Panc1 (cell line): ENCODE measurements at regions not wholly inside any gene's neighbourhood (a gene's known extent, or its start where the extent isn't known, plus 50 kb on each side); places are given as distances from the start of the nearest gene placed in this dataset.

Experiments used
- ATAC-seq: fragments of 200-7000 bp; cut with Tn5 transposase; 2 replicates; pipeline ENCODE4 v1.9.1; 2020; ENCODE audit warnings: mild to moderate bottlenecking, moderate library complexity
- BruUV-seq: library from RNA; stranded (reverse); fragments of 400-500 nt; replicated peaks from 2 replicates; lab custom pipeline; 2021; lab: Mats Ljungman, UMichigan
- CTCF ChIA-PET: fragments of 300-600 bp; sonication (Branson Sonifier 250); formaldehyde crosslinking; loops from one replicate; lab custom pipeline; 2022; ENCODE audit warnings: antibody characterized with exemption; lab: Charles Lee
- POLR2A ChIA-PET: fragments of 300-600 bp; sonication (Branson Sonifier 250); formaldehyde crosslinking; loops from one replicate; lab custom pipeline; 2022; ENCODE audit warnings: antibody characterized with exemption; lab: Charles Lee
- DNase-seq: peaks from one replicate; pipeline ENCODE4 v3.0.0-alpha.2; 2010; ENCODE audit warnings: low read depth, low spot score
- H3K27ac ChIP-seq: 2 replicates; pipeline ENCODE4 v1.5.1; 2011; ENCODE audit warnings: mild to moderate bottlenecking, low read length, inconsistent platforms
- H3K27me3 ChIP-seq: fragments of 200-500 bp; sonication (Bioruptor generic); 2 replicates; pipeline ENCODE4 v1.6.0; 2014; ENCODE audit warnings: low read length, inconsistent platforms; ENCODE audit not compliant: control insufficient read depth, insufficient read depth
- H3K36me3 ChIP-seq: fragments of 200-500 bp; sonication (Bioruptor generic); 2 replicates; pipeline ENCODE4 v1.5.1; 2014; ENCODE audit warnings: inconsistent platforms, mild to moderate bottlenecking, low read length, moderate library complexity; ENCODE audit not compliant: control insufficient read depth, insufficient read depth
- H3K4me1 ChIP-seq: 2 replicates; pipeline ENCODE4 v1.5.1; 2011; ENCODE audit warnings: inconsistent platforms, mild to moderate bottlenecking, low read length, moderate library complexity; ENCODE audit not compliant: control insufficient read depth, insufficient read depth
- H3K4me3 ChIP-seq, 2 experiments: 2 replicates each; pipeline ENCODE4 v1.5.1; 2011 to 2012; ENCODE audit warnings: low read depth in 2 of 2, low read length in 2 of 2, mild to moderate bottlenecking in 2 of 2, inconsistent platforms in 1 of 2, moderate library complexity in 1 of 2
- H3K9me3 ChIP-seq: fragments of 200-500 bp; sonication (Bioruptor generic); 2 replicates; pipeline ENCODE4 v1.5.1; 2014; ENCODE audit warnings: low read depth, mild to moderate bottlenecking, inconsistent platforms, low read length, moderate library complexity; ENCODE audit not compliant: control insufficient read depth, insufficient read depth
- CTCF ChIP-seq: fragments of 450-650 bp; IDR thresholded peaks from 2 replicates; pipeline ENCODE4 v1.5.1; 2017; ENCODE audit warnings: mild to moderate bottlenecking
- POLR2AphosphoS5 ChIP-seq: IDR thresholded peaks from 2 replicates; pipeline ENCODE4 v1.6.1; 2012; ENCODE audit warnings: mild to moderate bottlenecking, low read depth, low read length, moderate library complexity
- REST ChIP-seq, 2 experiments: IDR thresholded peaks; 2 replicates each; pipeline ENCODE4 v1.6.1; 2011 to 2012; ENCODE audit warnings: low read depth in 2 of 2, control low read depth in 1 of 2, low read length in 1 of 2, mild to moderate bottlenecking in 1 of 2, moderate library complexity in 1 of 2; ENCODE audit not compliant: insufficient read depth in 1 of 2
- SIN3A ChIP-seq: IDR thresholded peaks from 2 replicates; pipeline ENCODE4 v1.6.1; 2012; ENCODE audit warnings: low read depth, mild to moderate bottlenecking, low read length, moderate library complexity, borderline replicate concordance; ENCODE audit not compliant: insufficient read depth
- TCF7L2 ChIP-seq: IDR thresholded peaks from 2 replicates; pipeline ENCODE4 v1.6.1; 2011; ENCODE audit warnings: mild to moderate bottlenecking, low read depth, low read length, inconsistent platforms
- in situ Hi-C: cut with HindIII; loops from 2 replicates; pipeline ENCODE4 v1.10.0; 2016; ENCODE audit warnings: low sequenced_read_pairs, low pct_unique_long_range_greater_than_20kb
- intact Hi-C: fragments of 100-400 bp; cut with micrococcal nuclease; formaldehyde crosslinking; loops from one replicate; pipeline ENCODE4 v1.10.0; 2022; ENCODE audit not compliant: unreplicated experiment

GRCh38 chr2:133817680-133818566, 249.7 kb upstream of the NCKAP5 start:
- TF ChIP-seq POLR2AphosphoS5: no peak
- peak; percentile 58 for TF ChIP-seq TCF7L2
- ChIA-PET CTCF (no interaction called here), POLR2A (no interaction called here)
- H3K27ac ChIP-seq: no peak overlapping the region
- intact Hi-C loops: no loop called here
- no peaks in the 10 kb centered on the region for H3K27me3 ChIP-seq
- no peaks in the 10 kb centered on the region for H3K9me3 ChIP-seq
- H3K4me1 ChIP-seq: no peaks in the 10 kb centered on the region
- ATAC-seq (peak; percentile 82), DNase-seq (peak; percentile 58)
- BruUV-seq: no TSS peak
- no peak overlapping the region for H3K4me3 ChIP-seq
- H3K36me3 ChIP-seq: no peaks in the 10 kb centered on the region
- in situ Hi-C loops: no loop called here

GRCh38 chr2:133818661-133819060, 250.4 kb upstream of the NCKAP5 start:
- Histone ChIP-seq H3K9me3 (no peaks in the 10 kb centered on the region), H3K27ac (no peak overlapping the region), H3K36me3 (no peaks in the 10 kb centered on the region), H3K27me3 (no peaks in the 10 kb centered on the region), H3K4me1 (no peaks in the 10 kb centered on the region), H3K4me3 (no peak overlapping the region)
- BruUV-seq: no TSS peak
- ChIA-PET CTCF (no interaction called here), POLR2A (no interaction called here)
- ATAC-seq (no peak), DNase-seq (no peak)
- in situ Hi-C loops (no loop called here), intact Hi-C loops (no loop called here)
- TF ChIP-seq TCF7L2 (no peak), REST (IDR thresholded peaks at IDR 0.05; ENCODE audit: insufficient read depth in 1 of 2, low read depth in 2 of 2, low read length in 1 of 2) (no peak), SIN3A (no peak), POLR2AphosphoS5 (no peak), CTCF (no peak)

GRCh38 chr2:133819906-133820305, 251.6 kb upstream of the NCKAP5 start:
- no peak overlapping the region for H3K27ac ChIP-seq
- intact Hi-C loops: no loop called here
- H3K27me3 ChIP-seq: no peaks in the 10 kb centered on the region
- TF ChIP-seq SIN3A (no peak), POLR2AphosphoS5 (no peak), CTCF (no peak), REST (IDR thresholded peaks at IDR 0.05; ENCODE audit: insufficient read depth in 1 of 2, low read depth in 2 of 2, low read length in 1 of 2) (no peak), TCF7L2 (no peak)
- ATAC-seq (no peak), DNase-seq (no peak)
- BruUV-seq: no TSS peak
- POLR2A ChIA-PET: no interaction called here
- H3K36me3 ChIP-seq: no peaks in the 10 kb centered on the region
- H3K4me3 ChIP-seq: no peak overlapping the region
- in situ Hi-C loops: no loop called here
- peaks cover 3% of the 10 kb centered on the region; the same call in 1 of the 2 replicates for H3K9me3 ChIP-seq
- CTCF ChIA-PET: no interaction called here
- H3K4me1 ChIP-seq: no peaks in the 10 kb centered on the region
